ENCODE measurements at regions not wholly inside any gene's neighbourhood (a gene's known extent, or its start where the extent isn't known, plus 50 kb on each side); places are given as distances from the start of the nearest gene placed in this dataset.

DNA sequence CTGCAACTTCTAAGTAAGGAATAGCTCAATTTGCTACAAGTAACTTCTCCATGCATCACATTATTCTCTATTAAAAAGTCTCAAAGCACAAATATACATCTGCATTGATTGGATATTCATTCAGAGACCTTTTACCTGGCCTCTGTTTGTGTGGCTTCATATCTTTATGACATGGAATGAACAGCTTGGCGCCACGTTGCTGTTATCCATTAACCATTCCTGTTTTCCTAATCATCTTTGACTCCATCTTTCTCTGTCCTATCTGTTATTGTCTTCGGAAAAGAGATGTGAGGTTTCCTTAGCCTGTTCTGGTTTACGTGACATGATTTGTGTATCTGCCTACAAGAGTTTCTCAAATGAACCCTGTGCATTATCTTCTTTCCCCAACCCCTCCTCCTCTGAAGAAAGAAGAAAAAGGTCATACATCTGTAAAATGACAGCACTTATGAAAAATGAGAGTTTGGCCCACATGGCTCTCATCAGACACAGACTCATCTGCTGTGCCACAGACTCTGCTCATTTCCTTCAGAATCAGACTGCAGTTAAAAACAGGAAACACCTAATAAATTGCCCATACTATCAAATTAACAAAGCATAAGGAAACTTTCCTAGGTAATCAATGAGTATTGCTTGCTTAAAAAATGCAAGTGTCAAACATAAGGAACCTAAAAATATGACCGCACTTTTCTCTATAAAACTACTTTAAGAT, 347.6 kb upstream of the FAM241A start:
- no peak for ATAC-seq
- Histone ChIP-seq H3K4me3 (no peak overlapping the region), H3K27me3 (replicated peaks in 1 of 2; ENCODE audit: control insufficient read depth in 2 of 2, insufficient read depth in 2 of 2, low read length in 1 of 2) (no peaks in the 10 kb centered on the region), H3K79me2 (ENCODE audit: control insufficient read depth, insufficient read depth, low read length) (no peaks in the 10 kb centered on the region), H3K36me3 (ENCODE audit: control insufficient read depth in 2 of 2, insufficient read depth in 2 of 2, low read length in 1 of 2) (no peaks in the 10 kb centered on the region), H3K27ac (ENCODE audit: control insufficient read depth, insufficient read depth) (no peak overlapping the region), H3K9me3 (replicated peaks; ENCODE audit: control insufficient read depth, insufficient read depth, low read length) (no peaks in the 10 kb centered on the region), H4K20me1 (ENCODE audit: control insufficient read depth, insufficient read depth) (no peaks in the 10 kb centered on the region), H3K4me2 (ENCODE audit: control insufficient read depth, insufficient read depth) (no peak overlapping the region), H3K4me1 (ENCODE audit: control insufficient read depth, insufficient read depth, low read length) (no peaks in the 10 kb centered on the region), H3K9ac (ENCODE audit: control insufficient read depth, insufficient read depth, low read length) (no peak overlapping the region), H2AFZ (ENCODE audit: control insufficient read depth, low read depth, low read length) (no peak overlapping the region)
- no TSS peak for BruUV-seq (replicated peaks)
- in situ Hi-C loops (cut with MboI) (no loop called here), intact Hi-C loops (cut with micrococcal nuclease; ENCODE audit: unreplicated experiment) (no loop called here)
- POLR2A ChIA-PET, result no interaction called here
- 33% methylated on average over 5 of the region's 5 CpGs for WGBS (ENCODE audit: insufficient coverage, insufficient replicate concordance, low lambda C conversion rate, missing lambda C conversion rate)
- CTCF ChIA-PET, result interaction anchor here (0.6 kb wide), 1 partner anchor 1899 kb away, joined by 3 read pairs; no protein-coding TSS in a partner anchor
- FAIRE-seq, result no peak
- no peak for TF ChIP-seq RBBP5 (conservative IDR thresholded peaks at IDR 0.05)
- no peak for TF ChIP-seq POLR2AphosphoS2 (IDR thresholded peaks at IDR 0.05; ENCODE audit: low read depth, low read length)
- no peak for TF ChIP-seq TCF3 (IDR thresholded peaks at IDR 0.05; ENCODE audit: borderline replicate concordance, insufficient read depth, low read depth, low read length)
- TF ChIP-seq TARDBP (IDR thresholded peaks at IDR 0.05; ENCODE audit: borderline replicate concordance), result no peak
- TF ChIP-seq, protein P1, sequence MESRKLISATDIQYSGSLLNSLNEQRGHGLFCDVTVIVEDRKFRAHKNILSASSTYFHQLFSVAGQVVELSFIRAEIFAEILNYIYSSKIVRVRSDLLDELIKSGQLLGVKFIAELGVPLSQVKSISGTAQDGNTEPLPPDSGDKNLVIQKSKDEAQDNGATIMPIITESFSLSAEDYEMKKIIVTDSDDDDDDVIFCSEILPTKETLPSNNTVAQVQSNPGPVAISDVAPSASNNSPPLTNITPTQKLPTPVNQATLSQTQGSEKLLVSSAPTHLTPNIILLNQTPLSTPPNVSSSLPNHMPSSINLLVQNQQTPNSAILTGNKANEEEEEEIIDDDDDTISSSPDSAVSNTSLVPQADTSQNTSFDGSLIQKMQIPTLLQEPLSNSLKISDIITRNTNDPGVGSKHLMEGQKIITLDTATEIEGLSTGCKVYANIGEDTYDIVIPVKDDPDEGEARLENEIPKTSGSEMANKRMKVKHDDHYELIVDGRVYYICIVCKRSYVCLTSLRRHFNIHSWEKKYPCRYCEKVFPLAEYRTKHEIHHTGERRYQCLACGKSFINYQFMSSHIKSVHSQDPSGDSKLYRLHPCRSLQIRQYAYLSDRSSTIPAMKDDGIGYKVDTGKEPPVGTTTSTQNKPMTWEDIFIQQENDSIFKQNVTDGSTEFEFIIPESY (IDR thresholded peaks at IDR 0.05), result no peak
- TF ChIP-seq SREBF2 (IDR thresholded peaks at IDR 0.05; ENCODE audit: low read length), result no peak
- TF ChIP-seq CEBPB (IDR thresholded peaks at IDR 0.05; ENCODE audit: borderline replicate concordance in 1 of 2, low read depth in 2 of 2, low read length in 2 of 2), result no peak
- no peak for TF ChIP-seq SUZ12 (IDR thresholded peaks at IDR 0.05; ENCODE audit: unreplicated experiment)
- TF ChIP-seq ZNF217 (IDR thresholded peaks at IDR 0.05), result no peak
- SMC1A ChIA-PET (ENCODE audit: uncharacterized antibody, unreplicated experiment), result interaction anchor here (1.3 kb wide), 1 partner anchor 51 kb away, joined by 4 read pairs; no protein-coding TSS in a partner anchor
- DNase-seq (ENCODE audit: low read depth, low spot score), result no peak
- RAD21 ChIA-PET (ENCODE audit: unreplicated experiment), result no interaction called here
